Inflammatory macrophage treated with lipopolysaccharide for 4 hours (primary cell): ENCODE measurements at regions not wholly inside any gene's neighbourhood (a gene's known extent, or its start where the extent isn't known, plus 50 kb on each side); places are given as distances from the start of the nearest gene placed in this dataset.

Experiments
- DNase-seq: peaks from one replicate; pipeline ENCODE4 v3.0.0-alpha.2; 2020

DNA sequence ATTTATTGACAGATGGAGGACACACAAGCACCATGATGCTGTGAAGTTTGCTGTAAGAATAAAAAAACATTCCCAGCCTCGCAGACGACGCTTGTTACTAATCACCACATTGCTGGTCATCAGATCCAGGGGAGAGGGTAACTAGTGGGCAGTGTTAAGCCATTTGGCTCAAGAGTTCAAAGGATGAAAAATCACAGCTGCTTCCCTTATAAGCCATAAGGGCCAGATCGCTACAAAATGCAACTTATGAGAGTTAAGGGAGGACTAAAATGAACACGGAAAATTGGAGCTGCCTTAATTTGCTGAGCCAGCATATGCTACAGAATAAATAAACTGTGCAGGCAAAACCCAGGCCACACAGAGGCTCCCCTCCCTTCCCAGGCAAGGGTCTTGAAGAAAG, 522.6 kb downstream of the TDRD15 start:
- DNase-seq, result no peak

- DNase-seq, result no peak
Measured at GRCh38 chr2:21650569-21650968, 526.8 kb downstream of the TDRD15 start.

DNA sequence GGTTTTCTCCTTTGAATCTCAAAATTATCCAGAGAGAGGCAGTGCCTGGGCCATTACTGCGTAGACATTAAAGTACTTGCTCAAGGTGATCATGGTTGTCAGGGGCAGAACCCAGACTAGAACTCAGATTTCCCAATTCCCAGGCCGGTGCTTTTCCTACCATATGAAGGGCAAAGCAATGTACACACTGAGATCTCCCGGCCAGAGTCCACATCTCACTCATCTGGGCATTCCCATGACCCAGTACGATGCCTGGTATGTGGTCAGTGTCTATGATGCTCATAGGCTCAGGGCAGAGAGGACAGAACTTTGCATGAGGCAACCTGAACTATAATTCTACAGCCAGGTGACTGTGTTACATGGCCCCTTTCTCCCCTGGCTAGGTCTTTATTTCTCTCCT, 531.4 kb downstream of the TDRD15 start:
- no peak for DNase-seq

- no peak for DNase-seq
Measured at GRCh38 chr2:21656330-21657075, 532.7 kb downstream of the TDRD15 start.

DNA sequence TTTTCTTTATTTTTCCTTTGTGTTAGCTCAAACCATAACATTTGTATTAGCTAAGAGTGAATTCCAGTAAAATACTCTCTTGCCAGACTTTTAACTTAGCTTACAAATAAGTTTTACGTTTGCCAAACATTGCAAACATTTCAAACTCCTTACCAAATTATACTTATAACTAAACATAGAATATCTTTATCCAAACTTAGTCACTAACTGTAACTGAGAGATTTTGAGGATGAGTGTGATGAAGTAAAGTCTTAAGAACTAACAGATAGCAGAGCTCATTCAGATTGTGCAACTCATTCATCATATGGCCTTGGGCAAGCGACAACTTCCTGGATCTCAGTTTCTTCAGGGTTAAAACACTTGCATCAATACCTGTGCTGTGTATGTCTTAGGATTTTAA, 533.7 kb downstream of the TDRD15 start:
- DNase-seq, result no peak

DNA sequence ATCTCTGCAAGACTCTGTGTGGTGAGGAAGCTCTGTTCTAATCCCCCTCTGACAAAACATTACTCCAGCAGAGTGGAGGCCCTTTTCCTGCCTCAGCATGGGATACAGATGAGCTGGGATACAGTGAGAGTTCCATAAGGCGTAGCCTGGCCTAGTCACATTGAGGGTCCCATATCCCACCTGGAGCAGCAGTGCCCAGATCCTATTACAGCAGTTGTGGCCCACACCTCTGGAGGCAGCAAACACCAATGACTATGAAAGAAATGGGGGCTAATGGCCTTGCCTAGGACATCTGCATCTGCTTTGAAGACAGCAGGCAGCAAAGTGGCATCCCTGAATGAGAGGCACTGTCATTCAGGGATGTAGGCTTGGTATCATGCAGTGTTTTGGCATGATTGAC, 534.5 kb downstream of the TDRD15 start:
- DNase-seq, result no peak

DNA sequence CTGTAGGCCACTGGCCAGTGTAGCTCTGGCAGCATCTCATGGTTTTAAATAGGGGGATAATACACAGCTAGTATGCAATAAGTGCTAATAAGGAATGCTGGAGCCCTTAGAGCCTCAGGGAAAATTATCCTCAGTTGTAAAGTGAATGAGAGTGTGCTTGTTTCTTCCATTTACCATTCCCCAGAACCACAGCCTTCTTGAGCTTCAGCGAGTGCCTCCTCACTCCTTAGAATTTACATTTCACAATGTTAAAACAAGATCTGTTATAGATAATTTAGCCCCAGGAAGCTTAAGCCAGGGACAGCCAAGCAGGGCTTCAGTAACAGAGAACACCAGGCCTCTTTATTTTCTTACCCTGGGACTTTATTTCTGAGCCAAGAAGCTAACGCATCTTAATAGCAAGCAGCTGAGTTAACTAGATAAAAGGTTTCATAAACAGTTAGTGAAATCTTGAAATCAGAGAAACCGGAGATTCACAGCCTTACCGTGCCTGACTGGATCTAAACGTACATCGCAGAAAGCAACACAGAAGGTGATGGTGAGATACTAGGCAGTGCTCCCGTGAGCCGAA, 535.2 kb downstream of the TDRD15 start:
- no peak for DNase-seq

- no peak for DNase-seq
Measured at GRCh38 chr2:21664083-21664482, 540.3 kb downstream of the TDRD15 start.

DNA sequence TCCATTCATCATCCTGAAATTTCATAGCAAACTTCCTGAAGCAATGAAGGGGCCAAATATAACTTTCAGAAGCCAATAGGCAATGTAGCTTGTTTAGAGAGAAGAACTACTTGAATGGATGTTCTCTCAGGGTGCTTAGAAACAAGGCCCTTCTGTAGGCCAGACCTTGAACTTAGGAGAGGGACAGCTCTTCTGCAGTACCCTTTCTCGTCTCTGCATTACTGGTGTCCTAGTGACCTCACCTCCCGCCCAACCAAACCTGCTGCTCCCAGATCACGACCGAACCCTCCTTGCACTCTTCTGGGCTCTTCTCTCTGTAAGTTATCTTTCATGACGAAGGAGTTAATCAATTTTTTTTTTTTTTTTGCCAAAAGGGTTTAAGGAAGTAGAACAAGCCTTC, 543.9 kb downstream of the TDRD15 start:
- no peak for DNase-seq

- no peak for DNase-seq
Measured at GRCh38 chr2:21668078-21668710, 544.4 kb downstream of the TDRD15 start.

DNA sequence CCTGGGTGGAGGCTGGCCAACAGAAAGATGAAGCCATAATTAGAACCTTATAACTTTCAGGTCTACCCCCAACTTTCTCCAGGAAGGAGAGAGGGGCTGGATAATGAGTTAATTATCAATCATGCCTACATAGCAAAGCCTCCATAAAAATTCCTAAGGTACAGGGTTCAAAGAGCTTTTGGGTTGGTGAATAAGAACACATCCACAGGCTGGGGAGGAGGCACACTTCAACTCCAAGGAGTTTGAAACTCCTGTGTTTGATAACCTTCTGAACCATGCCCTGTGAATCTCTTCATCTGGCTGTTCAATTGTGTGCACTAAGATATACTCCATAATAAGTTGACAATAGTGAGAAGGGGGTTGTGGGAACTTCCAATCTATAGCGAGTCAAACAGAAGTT, 552.3 kb downstream of the TDRD15 start:
- no peak for DNase-seq

- DNase-seq, result no peak
Measured at GRCh38 chr2:21676676-21677075, 552.9 kb downstream of the TDRD15 start.

GRCh38 chr2:21683838-21684237, 560.1 kb downstream of the TDRD15 start:
- DNase-seq, result no peak

DNA sequence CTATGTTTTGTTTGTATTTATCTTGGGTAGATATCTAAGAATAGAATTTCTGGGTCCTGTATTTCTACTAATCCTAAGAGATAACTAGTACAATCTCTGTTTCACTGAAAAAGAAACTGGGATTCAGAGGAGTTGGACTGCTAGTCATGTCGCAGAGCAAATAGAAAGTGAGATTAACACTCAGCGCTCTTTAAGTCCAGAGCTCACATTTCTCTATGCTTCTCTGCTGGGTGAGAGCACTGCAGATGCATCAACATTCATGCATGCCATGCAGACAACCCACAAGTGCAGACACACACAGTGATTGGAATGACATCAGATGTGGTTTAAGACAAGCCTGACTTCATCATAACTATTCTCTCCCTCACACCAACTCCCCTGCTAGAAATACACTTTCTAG, 563.8 kb downstream of the TDRD15 start:
- DNase-seq, result no peak

DNA sequence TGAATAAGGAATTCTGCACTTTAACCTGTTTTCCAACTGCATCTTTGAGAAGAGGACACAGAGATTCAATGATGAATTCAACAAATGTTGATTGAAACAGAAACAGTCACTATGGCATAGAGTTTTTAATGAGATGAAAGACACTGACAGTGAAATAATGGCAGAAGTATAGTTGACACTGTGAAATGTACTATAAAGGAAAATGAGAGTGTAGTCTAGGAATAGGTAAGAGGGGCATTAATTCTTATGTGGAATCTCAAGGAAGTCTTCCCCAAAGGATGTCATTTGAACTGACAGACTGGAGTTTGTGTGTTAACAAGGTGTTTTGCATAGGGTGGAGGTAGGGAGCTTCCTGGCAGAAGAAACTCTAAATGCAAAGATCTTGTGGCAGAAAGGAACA, 566.2 kb downstream of the TDRD15 start:
- no peak for DNase-seq

- no peak for DNase-seq
Measured at GRCh38 chr2:21693081-21693480, 569.3 kb downstream of the TDRD15 start.

DNA sequence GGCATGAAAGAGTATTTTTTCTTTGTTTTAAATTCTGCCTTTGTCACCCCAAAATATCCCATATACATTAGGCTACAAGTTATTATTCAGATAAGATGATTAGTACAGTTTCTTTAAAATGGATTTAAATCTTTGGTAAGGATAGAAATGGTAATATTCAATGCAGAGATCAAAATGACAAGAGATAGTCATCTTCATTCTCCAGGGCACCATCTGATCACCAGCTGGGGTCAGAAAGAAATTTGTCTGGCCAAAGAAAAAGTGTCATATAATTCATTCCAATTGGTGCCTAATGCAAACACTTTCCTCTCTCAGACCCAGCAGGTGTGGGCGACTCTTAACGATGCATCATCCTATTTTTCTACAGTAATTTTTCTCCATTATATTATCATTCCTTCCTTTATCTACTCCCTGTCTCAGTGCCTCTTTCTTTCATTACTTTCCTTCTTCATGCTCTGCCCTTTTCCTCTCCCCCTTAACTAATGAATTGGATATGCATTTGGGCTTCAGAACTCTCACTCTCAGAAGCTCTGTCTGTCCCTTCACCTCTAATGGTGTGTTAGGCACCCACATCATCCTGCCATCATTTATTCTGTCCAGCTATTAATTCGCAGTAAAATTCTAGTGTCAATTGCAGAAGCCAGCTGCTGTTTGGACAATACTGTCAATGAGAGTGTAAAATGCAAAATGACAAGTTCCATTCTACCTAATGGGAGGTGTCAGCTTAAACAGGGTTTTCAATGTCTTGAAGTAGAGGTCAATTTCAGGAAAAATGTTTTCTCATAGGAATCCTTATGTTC, 570.5 kb downstream of the TDRD15 start:
- DNase-seq, result no peak

- DNase-seq, result no peak
Measured at GRCh38 chr2:21696900-21697299, 573.1 kb downstream of the TDRD15 start.

DNA sequence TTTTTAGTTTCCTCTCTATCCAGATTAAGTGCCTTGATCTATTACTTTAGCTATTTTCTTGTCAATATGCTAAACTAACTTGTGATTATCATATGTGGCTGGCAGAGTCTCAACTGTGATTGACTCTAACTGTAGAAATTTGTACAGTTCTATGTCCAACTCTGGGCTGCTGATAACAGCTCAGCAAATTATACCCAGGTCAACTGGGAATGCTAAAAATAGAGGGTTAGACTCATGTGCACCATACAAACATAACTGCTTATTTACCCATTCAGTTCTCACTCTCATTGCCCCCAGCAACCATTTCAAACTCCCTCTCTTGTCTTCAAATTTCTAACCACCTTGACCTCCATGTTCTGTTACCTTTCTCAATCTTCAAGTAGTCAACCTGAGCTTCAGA, 576.9 kb downstream of the TDRD15 start:
- no peak for DNase-seq

GRCh38 chr2:21710031-21710430, 586.3 kb downstream of the TDRD15 start:
- no peak for DNase-seq

GRCh38 chr2:21710496-21710895, 586.7 kb downstream of the TDRD15 start:
- no peak for DNase-seq

DNA sequence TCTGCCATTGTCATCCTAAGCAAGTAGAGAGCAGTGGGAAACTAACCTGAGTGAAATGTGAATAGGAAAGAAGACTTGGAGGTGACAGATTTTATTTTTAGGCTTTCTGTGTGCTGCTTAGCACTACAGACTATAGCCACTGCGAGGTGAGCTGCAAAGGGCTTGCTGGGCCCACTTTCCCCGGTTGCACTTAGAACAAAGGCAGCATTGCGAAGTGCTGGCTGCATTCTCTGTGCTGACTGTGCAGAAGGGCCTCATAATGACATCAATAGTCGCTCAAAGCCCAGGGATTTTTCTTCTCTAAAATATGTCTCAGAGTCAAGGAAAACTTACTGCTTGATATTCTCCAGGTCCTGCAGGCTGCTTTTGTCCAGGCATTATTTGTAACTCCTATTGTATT, 592.1 kb downstream of the TDRD15 start:
- DNase-seq, result no peak

DNA sequence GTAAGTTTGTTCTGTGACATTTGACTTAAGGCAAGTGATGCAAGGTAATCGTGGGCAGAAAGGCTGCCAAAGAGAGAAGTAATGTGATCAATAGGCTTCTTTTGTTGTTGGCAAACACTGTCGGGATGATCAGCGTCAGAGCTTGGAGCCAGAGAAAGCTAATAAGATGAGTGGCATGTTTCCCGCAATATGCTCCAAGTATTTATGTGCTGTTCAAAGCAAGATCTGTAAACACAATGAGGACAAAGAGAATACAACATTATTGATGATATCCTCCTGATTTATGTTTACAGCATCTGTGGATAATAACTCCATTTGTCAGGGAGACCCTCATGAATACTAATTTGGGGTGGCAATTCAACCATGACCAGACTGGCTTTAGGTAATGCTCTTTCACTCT, 603.3 kb downstream of the TDRD15 start:
- no peak for DNase-seq

- DNase-seq, result no peak
Measured at GRCh38 chr2:21728133-21728532, 604.4 kb downstream of the TDRD15 start.
